BE2C (cell line): ENCODE measurements at regions not wholly inside any gene's neighbourhood (a gene's known extent, or its start where the extent isn't known, plus 50 kb on each side); places are given as distances from the start of the nearest gene placed in this dataset.
"Not testable (repeated sequence)": the region's sequence is repeated elsewhere in the genome, so short reads cannot be mapped to it uniquely, and the experiment has no call there.

Source experiments
- DNase-seq: peaks from one replicate; pipeline ENCODE4 v3.0.0-alpha.2; 2020
- H3K27me3 ChIP-seq: fragments of 250-450 bp; sonication (Bioruptor Pico); 2 replicates; pipeline ENCODE4 v1.5.1; 2020; ENCODE audit warnings: mild to moderate bottlenecking
- H3K36me3 ChIP-seq: fragments of 250-450 bp; sonication (Bioruptor Pico); 2 replicates; pipeline ENCODE4 v1.5.1; 2020; ENCODE audit warnings: mild to moderate bottlenecking
- H3K4me1 ChIP-seq: fragments of 250-450 bp; sonication (Bioruptor Pico); 2 replicates; pipeline ENCODE4 v1.5.1; 2020
- H3K4me3 ChIP-seq: 2 replicates; pipeline ENCODE4 v1.5.1; 2011; ENCODE audit warnings: low read depth, low read length
- H3K9me3 ChIP-seq: fragments of 250-450 bp; sonication (Bioruptor Pico); 2 replicates; pipeline ENCODE4 v1.5.1; 2020
- TF ChIP-seq, protein P1 (sequence below): IDR thresholded peaks from 2 replicates; pipeline ENCODE4 v1.5.1; 2012; ENCODE audit warnings: mild to moderate bottlenecking, low read depth, low read length

DNA sequence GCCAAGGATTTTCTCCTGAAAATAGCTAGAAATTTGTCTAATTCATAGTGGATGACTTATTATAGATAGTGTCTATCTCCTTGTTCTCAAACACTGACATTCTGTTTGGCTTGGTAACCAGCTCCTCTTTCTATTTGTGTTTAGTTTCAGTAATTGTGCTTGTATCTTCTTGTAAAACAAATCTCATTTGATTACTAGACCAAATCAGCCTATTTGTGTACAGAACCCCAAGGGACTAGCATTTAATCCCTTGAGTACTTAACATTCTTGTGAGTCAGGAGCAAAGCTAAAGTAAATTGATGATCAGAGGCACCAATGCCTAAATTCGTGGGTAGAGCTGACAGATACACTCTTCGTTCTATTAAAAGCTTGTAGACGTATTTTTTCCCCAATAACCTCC is 306.5 kb upstream of the SLITRK3 start:
- Histone ChIP-seq H3K4me1 (no peaks in the 10 kb centered on the region; the same call in none of the 2 replicates), H3K27me3 (no peaks in the 10 kb centered on the region), H3K36me3 (peaks cover 12% of the 10 kb centered on the region), H3K9me3 (no peaks in the 10 kb centered on the region), H3K4me3 (no peak overlapping the region)
- DNase-seq: no peak
- TF ChIP-seq, protein P1, sequence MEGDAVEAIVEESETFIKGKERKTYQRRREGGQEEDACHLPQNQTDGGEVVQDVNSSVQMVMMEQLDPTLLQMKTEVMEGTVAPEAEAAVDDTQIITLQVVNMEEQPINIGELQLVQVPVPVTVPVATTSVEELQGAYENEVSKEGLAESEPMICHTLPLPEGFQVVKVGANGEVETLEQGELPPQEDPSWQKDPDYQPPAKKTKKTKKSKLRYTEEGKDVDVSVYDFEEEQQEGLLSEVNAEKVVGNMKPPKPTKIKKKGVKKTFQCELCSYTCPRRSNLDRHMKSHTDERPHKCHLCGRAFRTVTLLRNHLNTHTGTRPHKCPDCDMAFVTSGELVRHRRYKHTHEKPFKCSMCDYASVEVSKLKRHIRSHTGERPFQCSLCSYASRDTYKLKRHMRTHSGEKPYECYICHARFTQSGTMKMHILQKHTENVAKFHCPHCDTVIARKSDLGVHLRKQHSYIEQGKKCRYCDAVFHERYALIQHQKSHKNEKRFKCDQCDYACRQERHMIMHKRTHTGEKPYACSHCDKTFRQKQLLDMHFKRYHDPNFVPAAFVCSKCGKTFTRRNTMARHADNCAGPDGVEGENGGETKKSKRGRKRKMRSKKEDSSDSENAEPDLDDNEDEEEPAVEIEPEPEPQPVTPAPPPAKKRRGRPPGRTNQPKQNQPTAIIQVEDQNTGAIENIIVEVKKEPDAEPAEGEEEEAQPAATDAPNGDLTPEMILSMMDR: no peak

DNA sequence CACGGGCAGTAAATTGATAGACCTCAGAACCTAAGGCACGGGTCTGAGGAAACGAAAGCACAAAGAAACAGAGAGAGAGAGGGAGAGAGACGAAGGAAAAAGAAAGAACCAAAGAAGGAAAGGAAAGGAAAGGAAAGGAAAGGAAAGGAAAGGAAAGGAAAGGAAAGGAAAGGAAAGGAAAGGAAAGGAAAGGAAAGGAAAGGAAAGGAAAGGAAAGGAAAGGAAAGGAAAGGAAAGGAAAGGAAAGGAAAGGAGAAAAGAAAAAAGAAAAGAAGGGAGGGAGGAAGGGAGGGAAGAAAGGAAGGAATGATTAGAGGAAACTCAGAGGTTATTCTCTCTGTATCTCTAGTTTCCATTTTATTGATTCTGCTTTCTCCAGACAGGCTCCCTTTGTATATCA is 302.6 kb upstream of the SLITRK3 start:
- not testable (repeated sequence) for H3K36me3 ChIP-seq, H3K4me3 ChIP-seq, H3K9me3 ChIP-seq, H3K27me3 ChIP-seq, DNase-seq, H3K4me1 ChIP-seq

DNA sequence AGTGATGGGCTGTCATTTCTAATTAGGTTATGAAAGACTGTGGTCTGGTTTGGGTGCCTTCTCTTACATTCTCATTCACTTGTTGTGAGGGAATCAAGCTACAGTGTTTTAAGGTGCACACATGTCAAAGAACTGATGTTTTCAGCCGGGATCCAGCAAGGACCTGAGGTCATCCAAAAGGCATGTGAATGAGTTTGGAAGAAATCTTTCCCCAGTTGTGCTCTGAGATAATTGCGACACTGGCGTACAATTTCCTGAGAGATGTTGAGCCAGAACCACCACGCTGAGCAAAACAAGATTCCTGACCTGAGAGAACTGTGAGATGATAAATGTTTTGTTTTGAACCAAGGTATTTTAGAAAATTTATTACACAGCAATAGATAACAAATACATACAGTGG is 295.3 kb upstream of the SLITRK3 start:
- no peaks in the 10 kb centered on the region for H3K4me1 ChIP-seq
- H3K9me3 ChIP-seq: no peaks in the 10 kb centered on the region
- H3K4me3 ChIP-seq: no peak overlapping the region
- H3K36me3 ChIP-seq: peaks cover 2% of the 10 kb centered on the region; the same call in 1 of the 2 replicates
- DNase-seq: no peak
- H3K27me3 ChIP-seq: no peaks in the 10 kb centered on the region
- TF ChIP-seq, protein P1: no peak

DNA sequence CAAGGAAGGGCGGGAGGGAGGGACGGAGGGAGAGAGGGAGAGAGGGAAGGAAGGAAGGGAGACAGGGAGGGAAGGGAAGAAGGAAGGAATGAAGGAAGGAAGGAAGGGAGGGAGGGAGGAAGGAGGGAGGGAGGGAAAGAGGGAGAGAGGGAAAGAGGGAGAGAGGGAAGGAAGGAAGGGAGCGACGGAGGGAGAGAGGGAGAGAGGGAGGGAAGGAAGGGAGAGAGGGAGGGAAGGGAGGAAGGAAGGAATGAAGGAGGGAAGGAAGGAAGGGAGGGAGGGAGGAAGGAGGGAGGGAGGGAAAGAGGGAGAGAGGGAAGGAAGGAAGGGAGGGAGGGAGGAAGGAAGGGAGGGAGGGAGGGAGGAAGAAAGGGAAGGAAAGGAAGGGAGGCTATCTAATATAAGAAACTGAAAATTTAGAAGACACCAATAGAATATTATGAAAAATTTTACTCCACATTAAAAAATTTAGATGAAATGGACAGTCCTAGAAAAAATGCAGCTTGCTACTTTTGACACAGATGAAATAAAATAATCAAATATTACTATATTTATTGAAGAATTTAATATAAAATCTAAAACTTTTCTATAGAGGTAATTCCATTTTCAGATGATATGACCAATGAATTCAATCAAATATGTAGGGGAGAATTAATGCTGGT is 280.3 kb upstream of the SLITRK3 start:
- Histone ChIP-seq H3K4me1 (no peaks in the 10 kb centered on the region), H3K9me3 (no peaks in the 10 kb centered on the region; the same call in 1 of the 2 replicates), H3K27me3 (no peaks in the 10 kb centered on the region), H3K36me3 (no peaks in the 10 kb centered on the region), H3K4me3 (no peak overlapping the region)
- DNase-seq: no peak
- TF ChIP-seq, protein P1: no peak

DNA sequence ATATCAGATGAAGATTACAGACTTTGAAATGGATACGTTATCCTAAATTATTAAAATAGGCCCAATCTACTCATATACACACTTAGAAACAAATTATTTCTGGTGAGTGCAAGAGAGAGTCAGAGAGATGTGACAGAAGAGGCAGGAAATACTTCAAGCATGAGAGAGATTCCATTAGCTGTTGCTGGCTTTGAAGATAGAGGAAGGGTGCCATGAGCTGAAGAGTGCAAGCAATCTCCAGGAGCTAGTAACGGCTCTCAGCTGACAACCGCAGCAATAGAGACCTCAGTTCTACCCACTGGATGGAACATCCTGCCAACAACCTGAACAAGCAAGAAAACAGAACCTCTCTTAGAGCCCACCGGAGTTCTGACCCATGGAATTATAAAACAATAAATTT is 270.7 kb upstream of the SLITRK3 start:
- H3K4me3 ChIP-seq: no peak overlapping the region
- H3K4me1 ChIP-seq: no peaks in the 10 kb centered on the region
- H3K27me3 ChIP-seq: no peaks in the 10 kb centered on the region
- TF ChIP-seq, protein P1: no peak
- no peaks in the 10 kb centered on the region for H3K36me3 ChIP-seq
- no peaks in the 10 kb centered on the region for H3K9me3 ChIP-seq
- DNase-seq: no peak

DNA sequence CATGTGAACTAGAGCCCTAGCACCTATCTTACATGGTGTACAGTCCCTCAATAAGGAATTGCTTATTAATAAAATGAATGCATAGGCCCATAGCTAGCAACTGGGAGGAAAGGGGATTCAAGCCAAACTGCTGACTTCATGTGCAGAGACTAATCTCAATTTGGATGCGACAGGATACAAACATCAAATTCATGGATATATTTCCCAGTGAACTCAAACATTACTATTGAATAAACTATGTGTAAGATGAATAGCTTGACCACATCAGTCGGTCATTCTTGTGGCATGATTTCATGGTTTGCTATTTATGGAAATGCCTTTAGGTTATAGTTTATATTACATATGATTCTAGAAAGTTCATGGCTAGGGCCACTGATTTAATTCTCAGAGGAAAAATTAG is 268.6 kb upstream of the SLITRK3 start:
- no peaks in the 10 kb centered on the region for H3K4me1 ChIP-seq
- H3K9me3 ChIP-seq: no peaks in the 10 kb centered on the region
- TF ChIP-seq, protein P1: no peak
- no peak for DNase-seq
- H3K36me3 ChIP-seq: no peaks in the 10 kb centered on the region
- H3K4me3 ChIP-seq: no peak overlapping the region
- H3K27me3 ChIP-seq: no peaks in the 10 kb centered on the region

DNA sequence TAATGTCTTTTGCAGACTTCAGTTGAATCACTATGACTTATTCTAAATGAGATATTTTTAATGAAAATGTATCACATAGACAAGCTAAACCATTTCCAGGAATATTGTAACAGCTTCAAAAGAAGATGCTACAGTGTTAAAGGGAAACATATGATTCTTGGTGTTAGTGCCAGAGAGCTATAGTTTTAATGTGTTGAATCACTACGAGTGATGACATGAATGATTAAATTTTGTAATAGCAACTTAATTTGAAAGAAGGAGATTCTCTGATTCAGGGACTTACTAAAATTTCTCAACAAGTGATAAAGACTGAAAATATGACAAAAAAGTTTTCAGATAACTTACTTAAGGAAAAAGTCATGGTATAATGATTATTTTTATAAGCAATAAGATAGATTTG is 267.3 kb upstream of the SLITRK3 start:
- TF ChIP-seq, protein P1: no peak
- DNase-seq: no peak
- no peak overlapping the region for H3K4me3 ChIP-seq
- H3K36me3 ChIP-seq: no peaks in the 10 kb centered on the region
- H3K9me3 ChIP-seq: no peaks in the 10 kb centered on the region
- no peaks in the 10 kb centered on the region for H3K4me1 ChIP-seq
- no peaks in the 10 kb centered on the region for H3K27me3 ChIP-seq
